Tibial nerve (tissue), 4 donors: ENCODE measurements at regions not wholly inside any gene's neighbourhood (a gene's known extent, or its start where the extent isn't known, plus 50 kb on each side); places are given as distances from the start of the nearest gene placed in this dataset.

Source experiments
- DNase-seq, 2 donors: peaks; one replicate each; pipeline ENCODE4 v3.0.0-alpha.2; 2019; ENCODE audit warnings: low spot score in 2 of 2
- H3K27ac ChIP-seq, 4 donors: fragments of 200-600 bp; sonication (generic) in 3 of 4; one replicate each; pipeline ENCODE4 v1.5.1; 2017 to 2019; ENCODE audit warnings: mild to moderate bottlenecking in 1 of 4
- H3K27me3 ChIP-seq, 2 donors: fragments of 200-600 bp; sonication (generic) in 1 of 2; one replicate each; pipeline versions ENCODE4 v1.5.1 to v1.6.0; 2017 to 2019
- H3K36me3 ChIP-seq, 3 donors: fragments of 200-600 bp; sonication (generic); one replicate each; pipeline ENCODE4 v1.5.1; 2018 to 2019
- H3K4me1 ChIP-seq, 4 donors: fragments of 200-600 bp; sonication (generic) in 3 of 4; one replicate each; pipeline ENCODE4 v1.5.1; 2017 to 2019
- H3K4me3 ChIP-seq, 4 donors: fragments of 200-600 bp; sonication (generic) in 3 of 4; one replicate each; pipeline ENCODE4 v1.5.1; 2017 to 2019; ENCODE audit warnings: mild to moderate bottlenecking in 1 of 4, moderate library complexity in 1 of 4
- H3K9me3 ChIP-seq, 4 donors: fragments of 200-600 bp; sonication (generic) in 3 of 4; one replicate each; pipeline ENCODE4 v1.5.1; 2017 to 2019
- EP300 ChIP-seq, 2 donors: sonication (generic); formaldehyde crosslinking; IDR thresholded peaks; one replicate each; pipeline ENCODE4 v1.6.1; 2017; ENCODE audit warnings: antibody characterized with exemption in 2 of 2, mild to moderate bottlenecking in 1 of 2
- POLR2A ChIP-seq, 2 donors: fragments of 450-650 bp; IDR thresholded peaks; one replicate each; pipeline ENCODE4 v1.6.1; 2017; ENCODE audit warnings: antibody characterized with exemption in 2 of 2, mild to moderate bottlenecking in 2 of 2, moderate library complexity in 2 of 2
- WGBS, 2 donors: methylation state at CpG; one replicate each; pipeline ENCODE4 v1.1.5; 2018; 5-methylcytosine and 5-hydroxymethylcytosine counted together
- TF ChIP-seq, protein P1 (sequence below), 5 experiments: fragments of 200-600 bp in 3 of 5; fragments of 450-650 bp in 2 of 5; sonication (generic) in 3 of 5; IDR thresholded peaks; one replicate each; pipeline ENCODE4 v1.5.1; 2016 to 2019; ENCODE audit warnings: antibody characterized with exemption in 5 of 5, mild to moderate bottlenecking in 3 of 5, moderate library complexity in 2 of 5

DNA sequence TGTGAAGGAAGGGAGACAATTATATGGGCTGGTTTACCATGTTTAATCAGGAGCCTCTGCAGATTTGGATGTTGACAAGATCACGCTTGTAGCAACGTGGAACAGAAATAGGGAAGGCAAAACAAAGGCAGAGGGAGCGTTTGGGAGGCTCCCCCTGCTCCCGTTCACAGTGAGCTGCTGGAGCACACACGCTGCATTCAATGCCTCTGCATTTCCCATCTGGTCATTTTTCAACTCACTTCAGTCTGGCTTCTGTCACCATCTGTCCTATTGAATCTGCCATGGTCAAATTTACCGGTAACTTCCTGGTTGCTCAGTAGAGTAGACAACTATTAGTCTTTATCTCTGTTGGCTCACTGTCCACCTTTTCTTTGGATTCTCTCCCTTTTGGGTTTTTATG is 91.0 kb downstream of the NHLRC3 start:
- H3K27ac ChIP-seq: no peak overlapping the region
- WGBS, 2 donors: 67 to 73% methylated on average over 6 of the region's 6 CpGs
- no peaks in the 10 kb centered on the region for H3K4me1 ChIP-seq
- H3K9me3 ChIP-seq: no peaks in the 10 kb centered on the region
- no peak overlapping the region for H3K4me3 ChIP-seq
- TF ChIP-seq EP300 (IDR thresholded peaks at IDR 0.05) (no peak), POLR2A (IDR thresholded peaks at IDR 0.05) (no peak)
- TF ChIP-seq, protein P1, sequence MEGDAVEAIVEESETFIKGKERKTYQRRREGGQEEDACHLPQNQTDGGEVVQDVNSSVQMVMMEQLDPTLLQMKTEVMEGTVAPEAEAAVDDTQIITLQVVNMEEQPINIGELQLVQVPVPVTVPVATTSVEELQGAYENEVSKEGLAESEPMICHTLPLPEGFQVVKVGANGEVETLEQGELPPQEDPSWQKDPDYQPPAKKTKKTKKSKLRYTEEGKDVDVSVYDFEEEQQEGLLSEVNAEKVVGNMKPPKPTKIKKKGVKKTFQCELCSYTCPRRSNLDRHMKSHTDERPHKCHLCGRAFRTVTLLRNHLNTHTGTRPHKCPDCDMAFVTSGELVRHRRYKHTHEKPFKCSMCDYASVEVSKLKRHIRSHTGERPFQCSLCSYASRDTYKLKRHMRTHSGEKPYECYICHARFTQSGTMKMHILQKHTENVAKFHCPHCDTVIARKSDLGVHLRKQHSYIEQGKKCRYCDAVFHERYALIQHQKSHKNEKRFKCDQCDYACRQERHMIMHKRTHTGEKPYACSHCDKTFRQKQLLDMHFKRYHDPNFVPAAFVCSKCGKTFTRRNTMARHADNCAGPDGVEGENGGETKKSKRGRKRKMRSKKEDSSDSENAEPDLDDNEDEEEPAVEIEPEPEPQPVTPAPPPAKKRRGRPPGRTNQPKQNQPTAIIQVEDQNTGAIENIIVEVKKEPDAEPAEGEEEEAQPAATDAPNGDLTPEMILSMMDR (IDR thresholded peaks at IDR 0.05): no peak
- no peaks in the 10 kb centered on the region for H3K36me3 ChIP-seq
- no peaks in the 10 kb centered on the region for H3K27me3 ChIP-seq
- DNase-seq: no peak

DNA sequence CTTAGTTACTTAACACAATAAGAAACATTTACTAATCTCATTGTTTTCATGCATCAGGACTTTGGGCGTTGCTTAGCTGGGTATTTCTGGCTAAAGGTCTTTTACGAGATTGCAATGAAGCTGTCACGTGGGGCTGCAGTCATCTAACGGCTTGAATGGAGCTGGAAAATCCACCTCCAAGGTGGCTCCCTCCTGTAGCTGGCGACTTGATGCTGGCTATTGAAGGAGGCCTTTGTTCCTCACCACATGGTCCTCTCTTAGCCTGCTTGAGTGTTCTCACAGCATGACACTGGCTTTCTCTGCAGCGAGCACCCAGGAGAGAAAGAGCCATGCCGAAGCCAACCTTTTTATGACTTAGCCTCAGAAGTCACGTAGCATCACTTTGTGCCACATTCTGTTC is 92.0 kb downstream of the NHLRC3 start:
- 62 to 63% methylated on average over 8 of the region's 8 CpGs for WGBS, 2 donors
- H3K4me3 ChIP-seq: no peak overlapping the region
- no peak overlapping the region for H3K27ac ChIP-seq
- H3K4me1 ChIP-seq: no peaks in the 10 kb centered on the region
- no peaks in the 10 kb centered on the region for H3K36me3 ChIP-seq
- H3K27me3 ChIP-seq: no peaks in the 10 kb centered on the region
- DNase-seq: no peak
- TF ChIP-seq, protein P1 (IDR thresholded peaks at IDR 0.05): no peak
- TF ChIP-seq EP300 (IDR thresholded peaks at IDR 0.05) (no peak), POLR2A (IDR thresholded peaks at IDR 0.05) (no peak)
- H3K9me3 ChIP-seq: no peaks in the 10 kb centered on the region

DNA sequence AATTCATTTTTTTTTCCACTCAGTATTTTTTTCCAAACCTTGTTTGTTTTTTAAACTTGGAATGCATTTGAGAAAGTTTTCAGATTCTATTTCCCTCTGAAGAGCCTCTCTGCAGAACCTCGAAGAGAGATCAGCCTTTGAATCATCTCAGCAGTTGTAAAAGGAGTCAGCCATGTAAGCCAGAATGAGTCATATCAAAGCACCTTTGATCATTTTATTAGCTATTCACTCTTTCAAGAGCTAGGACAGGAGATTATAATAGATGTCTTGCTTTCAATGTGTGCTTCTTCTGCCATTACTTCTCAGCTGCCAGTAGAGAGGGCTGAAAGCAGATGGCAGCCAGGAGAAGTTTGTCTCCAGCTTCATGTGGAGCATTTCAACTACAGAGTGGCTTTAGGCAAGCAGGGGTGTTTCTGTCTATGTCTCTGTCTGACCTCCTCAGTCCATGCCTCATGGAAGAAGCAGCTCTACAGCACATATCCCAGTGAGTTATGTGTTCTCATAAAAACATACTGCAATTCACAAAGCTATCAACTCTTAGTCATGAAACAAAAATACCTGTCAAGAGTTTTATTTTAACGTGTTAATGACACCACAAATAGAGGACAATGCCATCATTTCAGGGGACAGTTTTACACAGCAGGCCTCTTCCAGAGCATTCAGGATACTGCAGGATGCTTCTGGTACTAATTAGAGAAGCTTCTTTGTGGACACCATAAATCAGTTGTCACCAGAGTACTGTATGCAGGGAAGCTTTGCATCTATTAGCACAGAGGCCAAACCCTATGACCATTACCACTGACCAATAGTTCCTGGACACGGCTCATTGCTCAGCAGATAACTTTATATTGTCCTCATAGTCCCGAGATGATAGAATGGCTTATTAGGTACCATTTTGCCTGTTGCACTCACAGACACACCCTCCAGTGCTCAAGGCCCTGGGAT is 94.3 kb downstream of the NHLRC3 start:
- Histone ChIP-seq H3K27me3 (no peaks in the 10 kb centered on the region), H3K36me3 (no peaks in the 10 kb centered on the region), H3K9me3 (no peaks in the 10 kb centered on the region), H3K27ac (no peak overlapping the region), H3K4me3 (no peak overlapping the region), H3K4me1 (no peaks in the 10 kb centered on the region)
- DNase-seq: no peak
- WGBS, 2 donors: 52 to 62% methylated on average over 4 of the region's 4 CpGs
- TF ChIP-seq EP300 (IDR thresholded peaks at IDR 0.05) (no peak), POLR2A (IDR thresholded peaks at IDR 0.05) (no peak)
- TF ChIP-seq, protein P1 (IDR thresholded peaks at IDR 0.05): no peak

DNA sequence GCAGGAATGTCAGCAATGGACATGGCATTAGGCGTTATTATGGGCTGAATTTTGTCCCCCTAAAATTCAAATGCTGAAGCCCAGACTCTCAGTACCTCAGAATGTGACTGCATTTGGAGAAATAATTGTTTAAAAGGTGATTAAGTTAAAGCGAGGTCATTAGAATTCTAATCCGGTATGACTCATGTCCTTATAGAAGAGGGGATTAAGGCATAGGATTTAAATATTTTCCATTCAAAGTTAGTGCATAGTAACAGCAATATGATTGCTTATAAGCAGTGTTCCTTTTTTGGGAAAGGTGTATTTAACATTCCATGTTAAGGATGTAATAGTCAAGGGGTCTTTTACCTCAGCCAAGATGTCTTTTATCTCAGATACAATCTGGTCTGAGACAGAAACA is 95.5 kb downstream of the NHLRC3 start:
- H3K9me3 ChIP-seq: no peaks in the 10 kb centered on the region
- H3K27ac ChIP-seq: no peak overlapping the region
- H3K4me3 ChIP-seq: no peak overlapping the region
- H3K27me3 ChIP-seq: no peaks in the 10 kb centered on the region
- H3K36me3 ChIP-seq: no peaks in the 10 kb centered on the region
- no peaks in the 10 kb centered on the region for H3K4me1 ChIP-seq
- TF ChIP-seq, protein P1 (IDR thresholded peaks at IDR 0.05): no peak
- no peak for TF ChIP-seq EP300 (IDR thresholded peaks at IDR 0.05)
- no peak for DNase-seq
- WGBS, 2 donors: 95 to 96% methylated on average over 3 of the region's 3 CpGs

DNA sequence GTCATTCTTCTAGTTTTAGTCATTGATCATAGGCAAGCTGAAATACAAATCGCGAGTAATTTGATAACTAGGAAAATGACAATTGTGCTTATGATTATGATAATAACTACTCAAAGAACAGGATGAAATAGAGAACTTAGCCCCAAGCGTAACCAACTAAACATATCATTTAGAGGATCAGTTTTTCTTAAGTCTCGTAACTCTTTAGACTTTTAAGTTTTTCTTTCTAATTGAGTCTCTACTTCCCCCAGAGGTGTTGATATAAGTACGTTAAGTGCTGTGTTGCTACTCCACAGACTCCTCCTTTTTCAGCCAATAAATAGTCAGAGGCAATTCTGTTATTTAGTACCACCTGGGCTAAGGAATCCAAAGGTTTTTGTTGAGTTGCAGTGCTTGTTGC is 96.3 kb downstream of the NHLRC3 start:
- DNase-seq: no peak
- Histone ChIP-seq H3K9me3 (no peaks in the 10 kb centered on the region), H3K36me3 (no peaks in the 10 kb centered on the region), H3K4me3 (no peak overlapping the region), H3K27ac (no peak overlapping the region), H3K4me1 (no peaks in the 10 kb centered on the region), H3K27me3 (no peaks in the 10 kb centered on the region)
- 75 to 90% methylated on average over 5 of the region's 5 CpGs for WGBS, 2 donors
- TF ChIP-seq, protein P1 (IDR thresholded peaks at IDR 0.05): no peak
- TF ChIP-seq POLR2A (IDR thresholded peaks at IDR 0.05): no peak
- TF ChIP-seq EP300 (IDR thresholded peaks at IDR 0.05): no peak
